ENCODE measurements at regions not wholly inside any gene's neighbourhood (a gene's known extent, or its start where the extent isn't known, plus 50 kb on each side); places are given as distances from the start of the nearest gene placed in this dataset.

DNA sequence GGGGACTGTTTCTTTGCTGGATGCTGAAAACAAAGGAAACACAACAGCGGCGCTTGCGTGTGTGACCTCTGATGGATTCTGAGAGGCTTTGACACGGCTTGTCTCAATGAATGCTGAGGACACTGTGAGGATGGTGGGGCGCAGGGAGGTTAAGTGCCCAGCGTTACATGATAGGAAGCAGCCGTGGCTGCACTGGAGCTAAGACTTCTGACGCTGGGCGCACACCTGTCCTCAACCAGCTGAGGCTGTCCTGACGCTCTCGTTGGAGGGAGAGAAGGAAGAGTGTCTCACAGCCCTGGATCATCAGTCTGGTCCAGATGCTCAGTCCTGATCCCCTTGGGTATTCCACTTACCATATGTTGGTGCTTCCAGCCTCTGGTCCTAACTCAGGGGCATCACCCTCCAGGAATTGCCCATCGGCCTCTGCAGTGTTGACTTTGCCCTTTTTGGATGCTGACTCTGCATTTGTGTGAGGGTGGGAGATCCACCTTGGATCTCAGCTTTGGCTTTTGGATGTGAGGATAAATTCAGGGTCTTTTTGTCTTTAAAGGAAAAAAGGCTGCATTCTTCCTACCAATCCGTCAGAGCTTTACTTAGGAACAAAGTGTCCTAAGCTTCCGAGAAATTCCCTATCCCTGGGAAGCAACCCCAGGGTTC, 125.2 kb downstream of the ZNF664 start:
- Mint-ChIP-seq H3K27ac (peak overlapping the region; percentile 91), H3K4me3 (no peak overlapping the region), H3K9me3 (peaks cover 3% of the 10 kb centered on the region), H3K4me1 (peaks cover 29% of the 10 kb centered on the region), H3K27me3 (ENCODE audit: low read depth) (no peaks in the 10 kb centered on the region), H3K36me3 (peaks cover 5% of the 10 kb centered on the region)
- TF ChIP-seq, protein P1, sequence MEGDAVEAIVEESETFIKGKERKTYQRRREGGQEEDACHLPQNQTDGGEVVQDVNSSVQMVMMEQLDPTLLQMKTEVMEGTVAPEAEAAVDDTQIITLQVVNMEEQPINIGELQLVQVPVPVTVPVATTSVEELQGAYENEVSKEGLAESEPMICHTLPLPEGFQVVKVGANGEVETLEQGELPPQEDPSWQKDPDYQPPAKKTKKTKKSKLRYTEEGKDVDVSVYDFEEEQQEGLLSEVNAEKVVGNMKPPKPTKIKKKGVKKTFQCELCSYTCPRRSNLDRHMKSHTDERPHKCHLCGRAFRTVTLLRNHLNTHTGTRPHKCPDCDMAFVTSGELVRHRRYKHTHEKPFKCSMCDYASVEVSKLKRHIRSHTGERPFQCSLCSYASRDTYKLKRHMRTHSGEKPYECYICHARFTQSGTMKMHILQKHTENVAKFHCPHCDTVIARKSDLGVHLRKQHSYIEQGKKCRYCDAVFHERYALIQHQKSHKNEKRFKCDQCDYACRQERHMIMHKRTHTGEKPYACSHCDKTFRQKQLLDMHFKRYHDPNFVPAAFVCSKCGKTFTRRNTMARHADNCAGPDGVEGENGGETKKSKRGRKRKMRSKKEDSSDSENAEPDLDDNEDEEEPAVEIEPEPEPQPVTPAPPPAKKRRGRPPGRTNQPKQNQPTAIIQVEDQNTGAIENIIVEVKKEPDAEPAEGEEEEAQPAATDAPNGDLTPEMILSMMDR (IDR thresholded peaks at IDR 0.05; ENCODE audit: unreplicated experiment), result no peak
- DNase-seq (ENCODE audit: low spot score in 2 of 2, unreplicated experiment in 2 of 2), result no peak

DNA sequence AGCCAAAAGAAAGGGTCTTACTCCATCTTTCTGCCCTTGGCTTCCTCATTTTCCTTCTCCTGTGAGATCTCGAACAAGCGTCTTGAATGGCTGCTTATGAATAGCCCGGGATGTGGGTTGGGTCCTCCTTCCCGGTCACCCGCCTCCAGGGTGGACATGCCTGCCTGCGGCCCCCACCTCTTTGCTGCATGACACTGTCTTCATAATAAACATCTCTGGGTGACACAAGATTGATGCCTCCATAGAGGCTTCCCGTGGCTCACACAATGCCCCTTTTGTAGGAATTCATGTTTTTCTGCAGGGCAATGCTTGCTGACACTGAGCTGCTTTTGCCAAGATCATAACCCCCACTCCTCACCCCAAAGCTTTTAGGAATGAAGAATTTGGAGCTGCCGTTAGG, 125.9 kb downstream of the ZNF664 start:
- TF ChIP-seq, protein P1 (IDR thresholded peaks at IDR 0.05; ENCODE audit: unreplicated experiment), result no peak
- no peak for DNase-seq (ENCODE audit: low spot score in 2 of 2, unreplicated experiment in 2 of 2)
- peaks cover 5% of the 10 kb centered on the region for H3K36me3 Mint-ChIP-seq
- H3K4me1 Mint-ChIP-seq, result peaks cover 29% of the 10 kb centered on the region
- no peaks in the 10 kb centered on the region for H3K27me3 Mint-ChIP-seq (ENCODE audit: low read depth)
- peak overlapping the region; percentile 91 for H3K27ac Mint-ChIP-seq
- peaks cover 3% of the 10 kb centered on the region for H3K9me3 Mint-ChIP-seq
- no peak overlapping the region for H3K4me3 Mint-ChIP-seq

DNA sequence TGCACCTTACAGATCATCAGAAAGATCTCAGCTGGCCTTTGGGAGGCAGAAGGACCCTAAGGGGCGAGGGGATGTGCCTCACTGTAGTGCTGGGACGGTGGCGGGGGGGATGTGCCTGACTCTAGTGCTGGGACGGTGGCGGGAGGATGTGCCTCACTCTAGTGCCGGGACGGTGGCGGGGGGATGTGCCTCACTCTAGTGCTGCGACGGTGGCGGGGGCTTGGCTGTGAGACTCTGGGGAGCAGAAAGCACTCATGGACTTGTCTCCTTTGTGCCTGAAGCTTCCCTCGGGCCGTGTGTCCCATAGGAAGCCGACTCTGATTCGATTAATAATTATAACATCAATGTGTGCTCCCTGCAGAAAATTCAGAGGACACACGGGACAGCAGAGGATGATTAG, 126.6 kb downstream of the ZNF664 start:
- TF ChIP-seq, protein P1 (IDR thresholded peaks at IDR 0.05; ENCODE audit: unreplicated experiment), result no peak
- Mint-ChIP-seq H3K4me1 (peaks cover 29% of the 10 kb centered on the region), H3K4me3 (no peak overlapping the region), H3K27ac (peak overlapping the region; percentile 91), H3K9me3 (peaks cover 3% of the 10 kb centered on the region), H3K27me3 (ENCODE audit: low read depth) (no peaks in the 10 kb centered on the region), H3K36me3 (peaks cover 5% of the 10 kb centered on the region)
- DNase-seq (ENCODE audit: low spot score in 2 of 2, unreplicated experiment in 2 of 2), result no peak

DNA sequence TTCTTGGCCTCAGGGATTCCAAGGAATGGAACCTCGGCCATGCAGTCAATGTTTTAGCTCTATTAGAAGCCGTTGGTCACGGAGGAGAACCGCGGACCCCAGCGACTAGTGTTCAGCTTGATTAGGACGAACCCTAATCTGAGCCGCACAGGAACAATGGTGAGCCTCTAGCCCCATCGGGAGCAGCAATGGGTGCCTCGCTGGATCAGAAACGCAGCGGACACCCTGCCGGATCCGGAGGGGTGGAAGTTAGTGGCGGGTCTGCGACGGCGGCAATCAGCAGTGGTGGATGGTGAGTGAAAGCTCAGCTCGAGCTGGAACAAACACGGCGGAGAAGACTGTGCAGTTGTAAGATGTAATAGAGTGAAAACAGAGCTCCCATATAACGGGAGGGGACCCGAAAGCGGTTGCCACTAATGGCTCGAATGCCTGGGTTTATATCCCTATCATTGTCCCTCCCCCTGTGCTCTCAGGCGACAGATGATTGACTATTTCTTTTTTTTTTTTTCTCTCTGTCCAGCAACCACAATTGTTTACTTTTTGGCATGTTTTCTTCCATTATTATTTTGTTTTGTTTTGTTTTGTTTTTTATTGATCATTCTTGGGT, 127.7 kb downstream of the ZNF664 start:
- Mint-ChIP-seq H3K27ac (peak overlapping the region; percentile 35), H3K36me3 (peaks cover 5% of the 10 kb centered on the region), H3K9me3 (peaks cover 3% of the 10 kb centered on the region), H3K27me3 (ENCODE audit: low read depth) (no peaks in the 10 kb centered on the region), H3K4me3 (no peak overlapping the region), H3K4me1 (peaks cover 29% of the 10 kb centered on the region)
- no peak for DNase-seq (ENCODE audit: low spot score in 2 of 2, unreplicated experiment in 2 of 2)
- TF ChIP-seq, protein P1 (IDR thresholded peaks at IDR 0.05; ENCODE audit: unreplicated experiment), result no peak

DNA sequence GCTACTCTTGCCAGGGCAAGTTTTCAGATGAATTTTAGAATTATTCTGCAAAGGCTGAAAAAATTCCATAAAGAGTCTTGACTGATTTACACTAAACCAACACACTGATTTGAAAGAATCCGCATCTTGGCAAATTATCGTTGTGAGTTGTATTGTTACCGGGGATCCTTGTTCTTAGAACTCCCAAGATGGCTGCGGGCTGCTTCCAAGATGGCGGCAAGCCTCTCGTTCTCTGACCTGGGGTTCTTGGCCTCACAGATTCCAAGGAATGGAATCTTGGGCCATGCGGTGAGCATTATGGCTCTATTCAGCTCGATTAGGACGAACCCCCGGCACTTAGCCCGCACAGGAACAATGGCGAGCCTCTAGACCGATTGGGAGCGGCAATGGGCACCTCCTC, 132.5 kb downstream of the ZNF664 start:
- TF ChIP-seq, protein P1 (IDR thresholded peaks at IDR 0.05; ENCODE audit: unreplicated experiment), result no peak
- Mint-ChIP-seq H3K4me3 (no peak overlapping the region), H3K36me3 (peaks cover 5% of the 10 kb centered on the region), H3K27ac (no peak overlapping the region), H3K9me3 (peaks cover 2% of the 10 kb centered on the region), H3K27me3 (ENCODE audit: low read depth) (no peaks in the 10 kb centered on the region), H3K4me1 (peaks cover 8% of the 10 kb centered on the region)
- DNase-seq (ENCODE audit: low spot score in 2 of 2, unreplicated experiment in 2 of 2), result no peak

Measured in mesothelial cell of epicardium (in vitro differentiated cells).